NB4 (cell line): ENCODE measurements at regions not wholly inside any gene's neighbourhood (a gene's known extent, or its start where the extent isn't known, plus 50 kb on each side); places are given as distances from the start of the nearest gene placed in this dataset.

ENCODE experiments used
- DNase-seq: peaks from one replicate; pipeline ENCODE4 v3.0.0; 2010; ENCODE audit warnings: low read depth
- H3K4me3 ChIP-seq: one replicate; pipeline ENCODE4 v1.5.1; 2011; ENCODE audit warnings: mild to moderate bottlenecking, low read depth, low read length, moderate library complexity
- MYC ChIP-seq: IDR thresholded peaks from 2 replicates; pipeline ENCODE4 v1.6.1; 2011; ENCODE audit warnings: low read depth, low read length
- POLR2A ChIP-seq: IDR thresholded peaks from 2 replicates; pipeline ENCODE4 v1.6.1; 2011; ENCODE audit warnings: mild to moderate bottlenecking; ENCODE audit not compliant: insufficient read length; ENCODE audit errors: extremely low read depth
- TF ChIP-seq, protein P1 (sequence below): IDR thresholded peaks from 2 replicates; pipeline ENCODE4 v1.6.1; 2011; ENCODE audit warnings: low read depth, low read length
- TF ChIP-seq, protein P2 (sequence below): IDR thresholded peaks from one replicate; pipeline ENCODE4 v1.5.1; 2012; ENCODE audit warnings: low read depth, low read length

DNA sequence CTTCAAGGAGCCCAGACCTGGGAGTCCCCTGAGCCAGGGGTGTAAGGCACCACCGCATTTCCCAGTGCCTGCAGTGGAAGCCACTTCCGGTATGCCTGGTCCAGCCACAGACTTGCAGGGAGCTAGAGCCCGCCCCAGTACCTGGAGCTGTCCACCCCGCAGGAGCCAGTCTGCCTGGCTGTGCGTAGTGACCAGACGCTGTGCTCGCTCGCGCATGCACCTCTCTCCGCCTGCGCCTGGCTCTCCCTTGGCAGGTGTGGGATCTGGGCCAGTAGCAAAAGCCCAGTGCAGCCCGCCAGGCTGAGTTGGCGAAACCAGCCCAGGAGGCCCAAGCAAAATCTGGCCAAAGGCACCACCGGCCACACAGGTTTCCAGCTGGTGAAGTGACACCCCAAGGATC, 973.7 kb upstream of the AGA start:
- DNase-seq, result no peak

DNA sequence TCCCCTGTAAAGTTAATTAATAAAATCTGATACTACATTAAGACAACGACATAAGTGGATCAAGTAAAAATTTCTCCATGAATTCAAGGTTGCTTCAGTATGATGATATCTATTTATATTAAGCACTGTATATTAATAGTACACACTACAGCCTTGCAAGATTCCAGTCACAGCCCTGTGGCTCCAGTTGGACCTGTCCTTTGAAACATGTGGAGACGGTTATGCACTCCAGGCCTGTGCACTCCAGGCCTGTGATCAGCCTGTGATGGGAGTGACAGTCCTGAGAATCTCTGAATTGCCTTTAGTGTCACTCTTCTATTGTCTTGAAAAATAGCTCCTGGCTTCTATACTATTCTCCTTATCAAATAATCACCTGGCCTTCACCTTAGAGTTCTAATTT, 981.1 kb upstream of the AGA start:
- TF ChIP-seq MYC (no peak), POLR2A (no peak)
- TF ChIP-seq, protein P1, sequence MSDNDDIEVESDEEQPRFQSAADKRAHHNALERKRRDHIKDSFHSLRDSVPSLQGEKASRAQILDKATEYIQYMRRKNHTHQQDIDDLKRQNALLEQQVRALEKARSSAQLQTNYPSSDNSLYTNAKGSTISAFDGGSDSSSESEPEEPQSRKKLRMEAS, result no peak
- no peak for DNase-seq
- no peak overlapping the region for H3K4me3 ChIP-seq

More for the DNA sequence above, 973.7 kb upstream of the AGA start:
- no peak for TF ChIP-seq MYC
- TF ChIP-seq, protein P2, sequence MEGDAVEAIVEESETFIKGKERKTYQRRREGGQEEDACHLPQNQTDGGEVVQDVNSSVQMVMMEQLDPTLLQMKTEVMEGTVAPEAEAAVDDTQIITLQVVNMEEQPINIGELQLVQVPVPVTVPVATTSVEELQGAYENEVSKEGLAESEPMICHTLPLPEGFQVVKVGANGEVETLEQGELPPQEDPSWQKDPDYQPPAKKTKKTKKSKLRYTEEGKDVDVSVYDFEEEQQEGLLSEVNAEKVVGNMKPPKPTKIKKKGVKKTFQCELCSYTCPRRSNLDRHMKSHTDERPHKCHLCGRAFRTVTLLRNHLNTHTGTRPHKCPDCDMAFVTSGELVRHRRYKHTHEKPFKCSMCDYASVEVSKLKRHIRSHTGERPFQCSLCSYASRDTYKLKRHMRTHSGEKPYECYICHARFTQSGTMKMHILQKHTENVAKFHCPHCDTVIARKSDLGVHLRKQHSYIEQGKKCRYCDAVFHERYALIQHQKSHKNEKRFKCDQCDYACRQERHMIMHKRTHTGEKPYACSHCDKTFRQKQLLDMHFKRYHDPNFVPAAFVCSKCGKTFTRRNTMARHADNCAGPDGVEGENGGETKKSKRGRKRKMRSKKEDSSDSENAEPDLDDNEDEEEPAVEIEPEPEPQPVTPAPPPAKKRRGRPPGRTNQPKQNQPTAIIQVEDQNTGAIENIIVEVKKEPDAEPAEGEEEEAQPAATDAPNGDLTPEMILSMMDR, result no peak
- TF ChIP-seq, protein P1, result no peak
- TF ChIP-seq POLR2A, result no peak
- no peak overlapping the region for H3K4me3 ChIP-seq

DNA sequence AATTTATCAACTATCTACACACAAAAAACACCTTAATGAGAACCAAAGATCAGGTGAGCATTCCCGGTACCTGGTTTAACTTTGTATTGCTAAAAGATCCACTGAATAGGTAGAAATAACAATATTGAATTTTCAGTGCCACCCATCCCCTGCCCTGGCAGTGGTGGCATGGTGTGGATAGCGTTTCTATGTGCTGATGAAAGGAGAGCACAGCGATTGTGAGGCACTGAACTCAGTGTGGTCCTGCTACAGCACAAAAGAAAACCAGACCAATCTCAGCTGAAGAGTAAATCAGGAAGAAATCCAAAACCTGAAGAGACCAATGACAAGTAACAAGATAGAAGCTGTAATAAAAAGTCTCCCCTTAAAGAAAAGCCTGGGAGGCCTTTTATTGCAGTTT, 984.6 kb upstream of the AGA start:
- DNase-seq, result no peak
- TF ChIP-seq, protein P2, result no peak
- TF ChIP-seq POLR2A, result no peak
- no peak for TF ChIP-seq MYC
- TF ChIP-seq, protein P1, result no peak
- H3K4me3 ChIP-seq, result no peak overlapping the region

GRCh38 chr4:178427663-178428062, 985.4 kb upstream of the AGA start:
- no peak overlapping the region for H3K4me3 ChIP-seq
- TF ChIP-seq, protein P1, result no peak
- TF ChIP-seq MYC (no peak), POLR2A (no peak)
- no peak for DNase-seq

GRCh38 chr4:178448372-178449035, 1006.3 kb upstream of the AGA start:
- TF ChIP-seq MYC (no peak), POLR2A (no peak)
- TF ChIP-seq, protein P2, result no peak
- TF ChIP-seq, protein P1, result no peak
- H3K4me3 ChIP-seq, result no peak overlapping the region
- DNase-seq, result no peak

DNA sequence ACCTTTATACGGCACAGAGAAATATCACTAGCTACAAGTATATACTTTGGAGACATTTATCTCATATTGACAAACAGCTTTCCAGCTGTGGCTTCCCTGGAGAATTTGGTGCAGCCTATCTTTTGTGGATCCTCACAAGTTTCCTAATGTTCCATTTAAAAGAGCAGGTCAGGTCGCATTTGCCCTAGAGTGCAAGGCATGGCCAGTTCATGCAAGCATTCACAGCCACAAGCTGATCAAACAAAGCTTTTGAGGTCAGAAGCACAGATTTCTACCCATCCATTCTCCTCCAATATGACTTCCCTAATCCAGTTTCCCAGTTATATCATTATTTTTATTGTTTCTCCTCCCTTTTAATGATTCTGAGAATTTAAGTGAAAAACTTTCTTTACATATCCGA, 1008.4 kb upstream of the AGA start:
- no peak overlapping the region for H3K4me3 ChIP-seq
- DNase-seq, result no peak
- TF ChIP-seq, protein P1, result no peak
- TF ChIP-seq, protein P2, result no peak
- TF ChIP-seq POLR2A (no peak), MYC (no peak)
